ENCODE measurements at regions not wholly inside any gene's neighbourhood (a gene's known extent, or its start where the extent isn't known, plus 50 kb on each side); places are given as distances from the start of the nearest gene placed in this dataset.

- no peaks in the 10 kb centered on the region for H3K36me3 ChIP-seq
- TF ChIP-seq CTCF (IDR thresholded peaks at IDR 0.05) (no peak), EP300 (IDR thresholded peaks at IDR 0.05) (no peak), POLR2AphosphoS5 (IDR thresholded peaks at IDR 0.05) (no peak)
- no peak for DNase-seq
- H3K4me1 ChIP-seq: no peaks in the 10 kb centered on the region
- H3K27me3 ChIP-seq: no peaks in the 10 kb centered on the region
- WGBS, 5 donors: 70 to 83% (median 77%) methylated on average over 6 of the region's 6 CpGs
- no peak overlapping the region for H3K4me3 ChIP-seq
- no peaks in the 10 kb centered on the region for H3K9me3 ChIP-seq
- intact Hi-C loops (cut with DNase I; ENCODE audit: low total_unique reads): no loop called here
- H3K27ac ChIP-seq: no peak overlapping the region
Measured at GRCh38 chr4:100086766-100087431, 103.4 kb downstream of the DDIT4L start.

GRCh38 chr4:100084892-100085291, 105.4 kb downstream of the DDIT4L start:
- Histone ChIP-seq H3K36me3 (no peaks in the 10 kb centered on the region), H3K9me3 (no peaks in the 10 kb centered on the region), H3K27me3 (no peaks in the 10 kb centered on the region), H3K27ac (no peak overlapping the region), H3K4me1 (no peaks in the 10 kb centered on the region), H3K4me3 (no peak overlapping the region)
- DNase-seq: no peak
- TF ChIP-seq CTCF (IDR thresholded peaks at IDR 0.05): no peak
- TF ChIP-seq POLR2A (IDR thresholded peaks at IDR 0.05): no peak
- WGBS, 5 donors: 19 to 31% (median 22%) methylated on average over 1 of the region's 1 CpG
- intact Hi-C loops (cut with DNase I; ENCODE audit: low total_unique reads): no loop called here

- H3K27ac ChIP-seq: no peak overlapping the region
- no peak for TF ChIP-seq POLR2A (IDR thresholded peaks at IDR 0.05)
- no peak for TF ChIP-seq EP300 (IDR thresholded peaks at IDR 0.05)
- no peak for TF ChIP-seq POLR2AphosphoS5 (IDR thresholded peaks at IDR 0.05)
- TF ChIP-seq CTCF (IDR thresholded peaks at IDR 0.05): no peak
Measured at GRCh38 chr4:100083289-100083688, 107.0 kb downstream of the DDIT4L start.

GRCh38 chr4:100082852-100083251, 107.4 kb downstream of the DDIT4L start:
- H3K4me3 ChIP-seq: no peak overlapping the region
- H3K9me3 ChIP-seq: no peaks in the 10 kb centered on the region
- no peaks in the 10 kb centered on the region for H3K4me1 ChIP-seq
- no peaks in the 10 kb centered on the region for H3K27me3 ChIP-seq
- no peak for DNase-seq
- H3K36me3 ChIP-seq: no peaks in the 10 kb centered on the region
- 69 to 83% (median 77%) methylated on average over 1 of the region's 1 CpG for WGBS, 5 donors
- H3K27ac ChIP-seq: no peak overlapping the region
- intact Hi-C loops (cut with DNase I; ENCODE audit: low total_unique reads): no loop called here
- no peak for TF ChIP-seq CTCF (IDR thresholded peaks at IDR 0.05)
- TF ChIP-seq POLR2A (IDR thresholded peaks at IDR 0.05): no peak
- TF ChIP-seq EP300 (IDR thresholded peaks at IDR 0.05): no peak
- no peak for TF ChIP-seq POLR2AphosphoS5 (IDR thresholded peaks at IDR 0.05)

More at GRCh38 chr4:100083289-100083688, 107.0 kb downstream of the DDIT4L start:
- H3K4me1 ChIP-seq: no peaks in the 10 kb centered on the region
- no peak overlapping the region for H3K4me3 ChIP-seq
- no peak for DNase-seq
- H3K9me3 ChIP-seq: no peaks in the 10 kb centered on the region
- intact Hi-C loops (cut with DNase I; ENCODE audit: low total_unique reads): no loop called here
- H3K27me3 ChIP-seq: no peaks in the 10 kb centered on the region
- no peaks in the 10 kb centered on the region for H3K36me3 ChIP-seq
